Lower leg skin (tissue), 4 donors: ENCODE measurements at regions not wholly inside any gene's neighbourhood (a gene's known extent, or its start where the extent isn't known, plus 50 kb on each side); places are given as distances from the start of the nearest gene placed in this dataset.

Source experiments
- DNase-seq, 2 donors: peaks; one replicate each; pipeline ENCODE4 v3.0.0-alpha.2; 2019; ENCODE audit warnings: low spot score in 2 of 2
- H3K4me3 ChIP-seq: fragments of 200-600 bp; sonication (generic); 2 replicates; pipeline ENCODE4 v1.5.1; 2017; ENCODE audit warnings: mild to moderate bottlenecking, low read depth; ENCODE audit not compliant: poor library complexity, severe bottlenecking
- CTCF ChIP-seq, 3 donors: fragments of 450-650 bp; IDR thresholded peaks; one replicate each; pipeline ENCODE4 v1.5.1; 2016; ENCODE audit warnings: antibody characterized with exemption in 3 of 3, mild to moderate bottlenecking in 3 of 3, moderate library complexity in 2 of 3
- POLR2A ChIP-seq, 2 donors: fragments of 450-650 bp; IDR thresholded peaks; one replicate each; pipeline ENCODE4 v1.6.1; 2016 to 2017; ENCODE audit warnings: antibody characterized with exemption in 2 of 2, mild to moderate bottlenecking in 1 of 2, moderate library complexity in 1 of 2
- WGBS, 2 donors: methylation state at CpG; one replicate each; pipeline ENCODE4 v1.1.5; 2018; 5-methylcytosine and 5-hydroxymethylcytosine counted together
- intact Hi-C: fragments of 100-400 bp; cut with DNase I; formaldehyde crosslinking; loops from one replicate; pipeline ENCODE4 v1.15.0; 2023; ENCODE audit warnings: low total_unique reads

- no peak for TF ChIP-seq POLR2A (IDR thresholded peaks at IDR 0.05)
- TF ChIP-seq CTCF (IDR thresholded peaks at IDR 0.05) = no peak
- WGBS, 2 donors = 62 to 67% methylated on average over 6 of the region's 6 CpGs
- H3K4me3 ChIP-seq = no peak overlapping the region
- DNase-seq = no peak
- intact Hi-C loops = no loop called here
Measured at GRCh38 chr19:8926341-8926740, 83.9 kb downstream of the MUC16 start.

DNA sequence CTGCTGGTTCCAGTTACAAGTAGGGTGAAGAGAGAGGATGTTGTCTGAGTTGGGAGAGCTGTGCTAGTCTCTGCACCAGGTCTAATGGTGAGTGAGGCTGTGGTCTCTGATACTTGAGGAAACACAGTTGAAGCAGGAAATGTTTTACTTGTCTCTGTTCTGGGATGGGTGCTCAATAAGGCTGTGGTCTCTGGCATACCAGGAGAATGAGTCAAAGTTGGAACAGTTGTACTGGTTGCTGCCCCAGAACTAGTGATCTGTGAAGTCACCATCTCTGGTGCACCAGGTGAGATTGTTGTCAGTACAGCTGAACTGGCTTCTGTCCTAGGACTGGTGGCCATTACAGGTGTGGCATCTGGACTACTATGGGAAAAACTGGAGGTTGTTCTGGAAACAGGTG lies 74.7 kb downstream of the MUC16 start:
- H3K4me3 ChIP-seq = no peak overlapping the region
- DNase-seq = peak in 1 of 2 donors; percentile 31
- TF ChIP-seq CTCF (IDR thresholded peaks at IDR 0.05) (no peak), POLR2A (IDR thresholded peaks at IDR 0.05) (no peak)
- intact Hi-C loops = no loop called here

GRCh38 chr19:8938576-8938975 lies 71.6 kb downstream of the MUC16 start:
- no peak for TF ChIP-seq CTCF (IDR thresholded peaks at IDR 0.05)
- TF ChIP-seq POLR2A (IDR thresholded peaks at IDR 0.05) = no peak
- intact Hi-C loops = no loop called here
- no peak overlapping the region for H3K4me3 ChIP-seq
- 82 to 88% methylated on average over 3 to 4 of the region's 4 CpGs for WGBS, 2 donors
- DNase-seq = peak in 1 of 2 donors; percentile 46
